Stimulated activated CD4-positive, alpha-beta T cell treated with anti-CD3 and anti-CD28 coated beads, Interleukin-2, amount 100 ng/mL, for 24 hours (primary cell): ENCODE measurements at regions not wholly inside any gene's neighbourhood (a gene's known extent, or its start where the extent isn't known, plus 50 kb on each side); places are given as distances from the start of the nearest gene placed in this dataset.

Experiments
- DNase-seq, 2 donors: peaks; one replicate each; pipeline ENCODE4 v3.0.0-alpha.2; 2020

DNA sequence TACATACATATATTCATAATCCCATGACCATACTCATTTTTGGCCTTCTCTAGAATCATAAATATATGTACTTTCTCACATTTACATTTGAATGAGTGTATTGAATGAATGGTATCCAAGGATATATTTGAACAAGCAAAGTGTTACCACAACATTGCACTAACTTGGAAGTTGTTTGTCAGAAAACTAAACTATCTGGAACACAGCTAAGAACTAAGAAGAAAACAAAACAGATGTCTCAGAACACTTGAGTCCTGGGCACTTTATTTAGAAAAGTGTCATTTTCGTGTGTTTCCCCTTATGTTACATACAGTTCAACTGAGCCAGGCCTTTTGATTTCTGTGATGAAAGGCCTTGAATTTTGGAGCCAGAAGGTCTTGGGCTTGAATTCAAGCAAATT is 466.7 kb upstream of the FAT1 start:
- DNase-seq = no peak

- no peak for DNase-seq
These were observed 468.0 kb upstream of the FAT1 start for GRCh38 chr4:187191676-187192075.

GRCh38 chr4:187192266-187192665 is 468.6 kb upstream of the FAT1 start:
- no peak for DNase-seq

GRCh38 chr4:187193141-187193540 is 469.5 kb upstream of the FAT1 start:
- no peak for DNase-seq

- no peak for DNase-seq
These were observed 480.8 kb upstream of the FAT1 start for GRCh38 chr4:187204389-187204918.

GRCh38 chr4:187207931-187208330 is 484.3 kb upstream of the FAT1 start:
- no peak for DNase-seq

- DNase-seq = no peak
These were observed 485.0 kb upstream of the FAT1 start for GRCh38 chr4:187208651-187209050.

- DNase-seq = no peak
These were observed 486.4 kb upstream of the FAT1 start for GRCh38 chr4:187209921-187210613.

DNA sequence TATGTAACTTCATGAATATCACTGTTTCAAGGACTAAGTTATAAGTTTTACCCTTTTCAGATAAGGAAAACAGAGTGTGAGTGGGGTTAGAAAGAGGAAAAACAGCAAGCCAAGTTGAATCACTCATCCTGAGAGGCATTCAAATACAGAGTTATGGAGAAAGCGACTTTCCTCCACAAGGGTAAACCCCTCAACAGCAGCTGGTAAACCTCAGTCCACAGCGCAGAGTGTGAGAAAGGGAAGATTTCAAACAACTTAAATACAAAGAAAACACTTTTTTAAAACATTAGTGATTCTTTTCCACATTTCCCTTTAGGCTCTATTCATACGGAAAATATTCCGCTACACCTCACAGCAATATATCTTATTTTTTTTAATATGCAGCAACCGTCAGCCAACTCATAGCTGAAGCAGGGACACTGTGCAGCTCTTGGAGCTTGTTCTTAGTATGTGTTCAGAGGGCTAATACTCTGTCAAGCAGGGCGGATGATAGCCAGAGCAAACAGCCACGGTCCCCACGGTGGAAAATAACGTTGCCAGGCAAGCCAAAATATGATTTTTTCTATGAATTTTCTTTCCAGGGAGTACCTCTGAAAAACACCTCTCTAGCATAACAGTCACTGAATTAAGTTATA is 488.9 kb upstream of the FAT1 start:
- no peak for DNase-seq

DNA sequence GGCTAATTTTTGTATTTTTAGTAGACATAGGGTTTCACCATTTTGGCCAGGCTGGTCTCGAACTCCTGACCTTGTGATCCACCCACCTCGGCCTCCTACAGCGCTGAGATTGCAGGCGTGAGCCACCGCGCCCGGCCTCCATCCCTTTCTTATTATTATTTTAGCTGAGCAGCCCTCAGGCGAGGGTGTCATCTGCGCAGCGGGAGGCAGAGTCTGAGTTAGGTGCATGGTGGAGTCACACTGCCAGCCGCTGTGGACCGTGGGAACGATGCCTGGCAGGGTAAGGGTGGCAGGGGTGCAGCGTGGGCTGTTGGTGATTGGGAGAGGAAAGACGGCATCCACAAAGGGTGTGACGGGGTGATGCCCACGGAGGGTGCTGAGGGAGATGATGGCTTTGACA is 491.8 kb upstream of the FAT1 start:
- no peak for DNase-seq

DNA sequence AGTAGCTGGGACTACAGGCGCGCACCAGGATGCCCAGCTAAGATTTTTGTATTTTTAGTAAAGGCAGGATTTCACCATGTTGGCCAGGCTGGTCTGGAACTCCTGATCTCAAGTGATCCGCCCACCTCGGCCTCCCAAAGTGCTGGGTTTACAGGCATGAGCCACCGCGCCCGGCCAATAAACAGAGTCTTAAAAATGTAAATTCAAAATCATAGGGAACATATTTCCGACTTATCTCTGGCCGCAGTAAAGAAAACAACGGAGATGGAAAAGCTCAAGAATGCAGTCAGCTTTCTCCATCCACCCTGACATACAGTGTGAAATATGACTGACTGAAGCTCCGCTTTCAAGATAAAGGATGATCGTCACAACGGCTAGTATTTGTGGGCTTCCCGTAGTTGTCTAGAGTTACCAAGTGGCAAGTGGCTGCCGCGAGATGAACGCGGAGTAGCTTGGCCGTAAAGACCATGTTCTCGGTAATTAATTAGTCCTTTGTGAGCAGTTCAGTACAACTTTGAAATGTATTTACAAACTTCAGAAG is 495.1 kb upstream of the FAT1 start:
- DNase-seq = no peak

DNA sequence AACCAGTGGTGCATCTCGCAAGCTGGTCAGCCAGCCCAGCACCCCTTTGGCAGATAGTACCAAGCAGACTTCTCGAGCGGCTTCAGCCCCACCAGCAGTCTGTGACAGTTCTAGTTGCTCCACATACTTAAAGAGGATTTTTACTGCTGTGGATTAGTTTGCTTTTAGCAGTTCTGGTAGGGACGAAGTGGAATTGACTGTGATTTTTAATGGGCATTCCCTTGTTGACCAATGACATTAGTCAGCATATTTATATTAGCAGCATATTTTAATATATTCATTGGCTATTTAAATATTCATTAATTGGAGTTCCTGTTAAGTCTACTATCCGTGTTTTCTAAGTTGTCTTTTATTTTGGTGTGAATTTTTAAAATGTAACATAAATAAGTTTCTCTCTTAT is 500.9 kb upstream of the FAT1 start:
- DNase-seq = no peak

DNA sequence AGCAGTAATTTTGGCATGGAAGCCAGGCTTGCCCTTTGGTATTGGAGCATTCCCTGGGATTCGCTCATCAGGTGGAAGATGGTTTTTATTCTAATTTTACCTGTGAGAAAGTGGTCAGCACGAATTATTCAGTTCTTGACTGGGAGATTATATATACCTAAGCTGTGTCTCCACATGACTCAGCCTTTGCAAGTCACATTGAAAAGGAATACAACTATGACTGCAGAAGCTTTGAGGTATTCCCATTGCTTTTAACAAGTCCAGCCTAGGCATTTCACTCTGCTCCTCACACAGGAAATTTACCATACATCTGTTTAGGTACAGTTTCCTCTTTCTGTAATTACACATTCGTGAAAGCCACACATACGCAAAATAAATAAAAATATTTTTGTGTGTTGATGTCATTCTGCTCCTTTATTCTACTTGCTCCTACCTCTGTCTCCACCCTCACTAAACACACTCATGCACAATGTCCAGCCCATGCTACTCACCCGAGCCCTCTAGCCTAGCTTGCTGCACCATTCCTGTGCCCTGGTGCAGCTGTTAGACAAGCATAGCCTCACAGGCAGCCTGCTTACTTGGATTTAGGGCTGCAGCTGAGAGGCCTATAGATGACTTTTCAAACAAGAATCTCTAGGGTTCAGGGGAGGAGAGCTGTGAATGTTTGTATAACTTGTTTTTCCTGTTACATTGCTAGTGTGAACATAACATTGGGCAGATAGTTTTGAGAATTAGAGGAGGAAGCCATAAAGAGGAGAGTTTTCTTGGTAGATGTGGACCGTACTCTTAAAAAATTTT is 504.4 kb upstream of the FAT1 start:
- DNase-seq = no peak

DNA sequence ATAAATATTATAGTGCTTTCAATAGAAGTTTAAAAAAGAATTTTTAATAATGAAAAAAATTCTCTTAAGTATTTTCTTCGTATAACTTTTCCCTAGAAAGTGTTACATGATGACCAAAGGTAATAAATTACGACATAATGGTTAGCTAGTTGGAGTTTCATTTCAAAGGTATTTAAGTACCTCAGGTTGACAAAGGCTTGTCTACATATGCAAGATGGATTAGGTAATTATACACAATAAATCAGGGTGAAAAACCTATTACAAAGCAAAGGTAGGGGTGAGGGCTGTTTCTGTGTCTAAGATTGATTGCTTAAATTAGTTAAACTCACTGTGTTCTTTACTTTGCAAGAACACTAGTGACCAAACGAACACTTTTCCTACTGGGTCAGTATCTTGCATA is 508.5 kb upstream of the FAT1 start:
- DNase-seq = no peak

DNA sequence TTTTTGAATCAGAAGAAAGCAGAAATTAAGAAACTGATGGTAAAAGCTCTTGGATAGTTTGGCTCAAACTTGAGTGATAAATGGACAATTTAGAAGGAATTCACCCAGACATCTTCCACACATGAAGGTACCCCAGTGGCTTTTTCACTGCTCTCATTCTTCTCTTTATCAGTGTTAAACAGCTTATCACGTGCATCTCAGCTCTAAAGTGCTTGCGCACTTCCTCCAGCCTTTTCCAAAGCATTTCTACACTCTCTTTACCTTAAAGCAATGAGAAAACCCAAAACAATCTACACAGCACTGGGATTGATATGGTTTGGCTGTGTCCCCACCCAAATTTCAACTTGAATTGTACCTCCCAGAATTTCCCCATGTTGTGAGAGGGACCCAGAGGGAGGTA is 509.1 kb upstream of the FAT1 start:
- no peak for DNase-seq

- no peak for DNase-seq
These were observed 512.0 kb upstream of the FAT1 start for GRCh38 chr4:187235456-187236170.

- no peak for DNase-seq
These were observed 512.7 kb upstream of the FAT1 start for GRCh38 chr4:187236209-187236890.

DNA sequence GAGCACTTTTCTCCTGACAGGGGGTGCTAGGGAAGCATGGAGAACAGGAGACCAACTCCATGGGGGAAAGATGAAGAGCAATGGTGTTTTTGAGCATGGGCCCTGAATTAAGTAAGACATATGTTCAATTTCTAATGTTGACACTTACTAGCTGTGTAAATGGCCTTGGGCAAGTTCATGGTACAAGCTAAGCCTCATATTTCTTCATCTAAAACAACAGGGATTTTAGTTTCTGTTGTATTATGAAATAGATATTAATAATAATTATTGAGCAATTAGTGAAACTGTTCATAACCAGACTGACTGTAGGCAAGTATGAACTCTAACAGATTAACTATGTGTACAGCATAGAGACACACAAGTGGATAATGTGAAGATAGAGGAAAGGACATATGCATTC is 515.0 kb upstream of the FAT1 start:
- DNase-seq = no peak

- DNase-seq = no peak
These were observed 528.2 kb upstream of the FAT1 start for GRCh38 chr4:187251896-187252295.

GRCh38 chr4:187256897-187257296 is 533.2 kb upstream of the FAT1 start:
- DNase-seq = no peak

DNA sequence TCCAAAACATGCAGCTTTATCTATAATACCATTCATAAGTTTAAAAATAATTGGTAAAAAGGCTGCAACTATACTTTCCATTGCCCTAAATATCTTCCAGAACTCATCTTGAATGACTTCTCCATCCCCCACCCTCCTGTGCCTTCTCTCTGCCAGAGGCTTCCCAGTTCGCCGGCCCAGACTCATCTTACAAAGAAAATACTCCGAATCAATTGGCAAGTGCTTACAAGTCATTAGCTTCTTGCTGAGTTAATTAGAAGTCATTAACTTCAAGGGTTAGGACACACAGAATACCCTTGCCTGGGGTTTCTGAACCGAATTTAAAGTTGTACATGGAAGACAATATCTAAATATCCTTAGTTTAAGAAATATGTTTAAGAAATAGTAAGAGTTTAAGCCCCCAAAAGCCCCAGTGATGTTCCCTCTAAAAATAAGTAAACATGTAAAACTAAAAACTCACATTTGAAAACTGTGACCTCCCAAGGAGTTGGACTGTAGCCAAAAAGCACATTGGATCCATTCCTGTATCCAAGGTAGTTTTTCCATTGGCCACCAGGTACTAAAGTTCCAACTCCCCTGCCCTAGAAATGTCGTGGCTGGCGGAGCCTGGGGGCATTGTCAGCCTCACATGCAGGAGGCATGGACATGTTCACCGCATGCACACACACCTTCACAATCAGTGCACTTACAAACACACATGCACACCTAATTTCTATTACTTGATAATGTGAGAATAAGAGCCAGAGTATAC is 535.2 kb upstream of the FAT1 start:
- no peak for DNase-seq

GRCh38 chr4:187268940-187269339 is 545.3 kb upstream of the FAT1 start:
- no peak for DNase-seq
